GM21526 (cell line): ENCODE measurements at regions not wholly inside any gene's neighbourhood (a gene's known extent, or its start where the extent isn't known, plus 50 kb on each side); places are given as distances from the start of the nearest gene placed in this dataset.

Experiments used
- ATAC-seq: cut with Tn5 transposase; IDR thresholded peaks from one replicate; pipeline ENCODE4 v1.9.1; 2021; ENCODE audit warnings: moderate library complexity; ENCODE audit not compliant: unreplicated experiment, low FRiP score

- no peak for ATAC-seq
Measured at GRCh38 chr15:93835344-93835743, 396.0 kb upstream of the MCTP2 start.

GRCh38 chr15:93831641-93832040, 399.7 kb upstream of the MCTP2 start:
- ATAC-seq: no peak

- ATAC-seq: no peak
Measured at GRCh38 chr15:93830221-93831080, 400.9 kb upstream of the MCTP2 start.

- ATAC-seq: no peak
Measured at GRCh38 chr15:93829115-93829870, 402.1 kb upstream of the MCTP2 start.

GRCh38 chr15:93826790-93827189, 404.6 kb upstream of the MCTP2 start:
- ATAC-seq: no peak

GRCh38 chr15:93826293-93826692, 405.1 kb upstream of the MCTP2 start:
- no peak for ATAC-seq

- ATAC-seq: no peak
Measured at GRCh38 chr15:93825682-93826081, 405.7 kb upstream of the MCTP2 start.

GRCh38 chr15:93823971-93824913, 407.1 kb upstream of the MCTP2 start:
- no peak for ATAC-seq

GRCh38 chr15:93820566-93820965, 410.8 kb upstream of the MCTP2 start:
- ATAC-seq: no peak

GRCh38 chr15:93819826-93820225, 411.5 kb upstream of the MCTP2 start:
- no peak for ATAC-seq

- no peak for ATAC-seq
Measured at GRCh38 chr15:93816815-93817214, 414.5 kb upstream of the MCTP2 start.

- ATAC-seq: no peak
Measured at GRCh38 chr15:93811305-93811704, 420.1 kb upstream of the MCTP2 start.

- no peak for ATAC-seq
Measured at GRCh38 chr15:93809516-93809915, 421.8 kb upstream of the MCTP2 start.

GRCh38 chr15:93803421-93804152, 427.8 kb upstream of the MCTP2 start:
- no peak for ATAC-seq

GRCh38 chr15:93801206-93801605, 430.2 kb upstream of the MCTP2 start:
- ATAC-seq: no peak

GRCh38 chr15:93800805-93801204, 430.6 kb upstream of the MCTP2 start:
- ATAC-seq: no peak

- no peak for ATAC-seq
Measured at GRCh38 chr15:93789441-93789840, 441.9 kb upstream of the MCTP2 start.

GRCh38 chr15:93780073-93780472, 451.3 kb upstream of the MCTP2 start:
- no peak for ATAC-seq

- ATAC-seq: no peak
Measured at GRCh38 chr15:93779341-93779740, 452.0 kb upstream of the MCTP2 start.
